ENCODE measurements at regions not wholly inside any gene's neighbourhood (a gene's known extent, or its start where the extent isn't known, plus 50 kb on each side); places are given as distances from the start of the nearest gene placed in this dataset.

DNA sequence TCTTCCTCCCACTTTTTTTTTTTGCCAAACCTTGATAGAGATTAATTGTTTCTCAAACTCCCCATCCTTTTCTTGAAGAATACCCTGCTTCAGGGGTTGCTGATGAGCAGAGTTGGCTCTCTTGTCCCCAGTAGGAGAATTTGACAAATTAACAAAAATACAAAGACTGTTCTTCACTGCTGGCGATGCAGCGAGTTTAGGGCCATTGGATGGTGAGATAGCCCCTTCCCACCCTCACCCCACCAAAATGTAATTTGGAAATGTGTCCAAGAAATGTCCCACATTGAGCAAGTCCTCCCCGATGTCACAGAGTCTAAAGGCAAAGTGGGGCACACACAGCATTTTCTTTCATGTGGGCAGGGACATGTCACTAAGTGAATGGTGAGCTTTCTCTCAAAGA is 136.0 kb upstream of the RARB start:
- no peak for DNase-seq (ENCODE audit: low spot score)

DNA sequence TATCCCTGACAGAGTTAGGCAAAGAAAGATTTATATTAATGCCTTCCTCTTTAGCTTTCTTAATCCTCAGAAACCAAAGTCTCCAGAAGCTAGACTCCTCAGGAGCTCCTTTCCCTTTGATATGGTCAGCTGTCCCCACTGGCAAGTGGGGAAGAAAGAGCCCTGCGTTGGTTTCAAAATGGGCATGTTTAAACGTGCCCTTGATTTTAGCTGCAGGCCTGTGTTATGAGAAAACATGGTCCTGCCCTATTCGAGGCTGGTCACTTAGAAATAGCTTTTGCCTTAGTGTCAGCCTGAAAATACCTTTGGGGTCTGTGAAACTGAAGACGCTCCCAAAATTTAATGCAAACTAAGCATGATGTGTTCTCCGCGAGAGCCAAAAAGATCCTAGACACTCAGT is 135.5 kb upstream of the RARB start:
- DNase-seq (ENCODE audit: low spot score) = no peak

DNA sequence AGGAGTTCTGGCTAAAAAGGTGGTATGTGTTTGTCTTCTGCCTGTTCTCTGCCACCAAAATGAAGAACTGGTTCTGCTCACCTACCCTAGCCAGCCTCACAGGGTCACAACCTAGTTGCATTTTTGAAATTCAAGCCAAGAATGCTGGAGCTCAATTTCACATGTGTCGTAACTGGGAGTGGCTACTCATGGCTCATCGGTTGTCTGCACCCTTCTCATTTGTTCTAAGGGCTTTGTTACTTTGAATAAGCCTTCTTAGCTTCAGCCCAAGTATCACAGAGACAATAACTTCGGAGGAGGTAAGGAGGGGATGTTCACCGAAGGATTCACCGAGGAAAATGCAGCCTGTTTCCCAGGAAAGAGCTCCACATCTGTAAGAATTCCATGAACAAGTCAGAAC is 134.3 kb upstream of the RARB start:
- DNase-seq (ENCODE audit: low spot score) = no peak

DNA sequence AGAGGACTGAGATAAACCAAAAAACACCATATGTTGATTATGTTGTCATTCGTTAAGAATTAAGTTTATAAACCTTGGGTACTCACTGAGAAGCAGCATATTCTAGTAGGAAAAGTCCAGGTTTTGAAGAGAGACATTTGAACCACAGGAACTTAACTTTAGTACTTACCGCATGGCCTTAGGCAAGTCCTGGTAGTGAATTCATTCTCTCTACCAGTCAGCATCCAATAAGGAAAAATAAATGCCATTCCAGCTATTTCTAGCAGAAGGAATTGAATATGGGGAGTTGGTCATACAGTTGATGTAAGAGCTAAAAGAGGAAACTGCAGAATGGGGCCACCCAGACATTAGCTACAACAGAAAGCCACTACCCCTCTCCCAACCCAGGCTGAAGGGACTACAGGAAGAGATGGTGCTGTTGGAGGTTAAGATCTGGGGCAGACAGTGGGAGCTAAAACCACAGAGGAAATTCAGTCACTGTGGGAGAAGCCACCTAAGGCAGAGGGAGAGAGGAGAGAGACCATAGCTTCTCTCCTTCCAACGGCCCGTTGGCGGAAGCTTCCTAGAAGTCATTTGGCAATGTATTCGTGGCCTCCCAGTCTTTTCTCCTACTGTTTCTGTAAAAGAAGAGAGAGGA is 133.8 kb upstream of the RARB start:
- DNase-seq (ENCODE audit: low spot score) = no peak

DNA sequence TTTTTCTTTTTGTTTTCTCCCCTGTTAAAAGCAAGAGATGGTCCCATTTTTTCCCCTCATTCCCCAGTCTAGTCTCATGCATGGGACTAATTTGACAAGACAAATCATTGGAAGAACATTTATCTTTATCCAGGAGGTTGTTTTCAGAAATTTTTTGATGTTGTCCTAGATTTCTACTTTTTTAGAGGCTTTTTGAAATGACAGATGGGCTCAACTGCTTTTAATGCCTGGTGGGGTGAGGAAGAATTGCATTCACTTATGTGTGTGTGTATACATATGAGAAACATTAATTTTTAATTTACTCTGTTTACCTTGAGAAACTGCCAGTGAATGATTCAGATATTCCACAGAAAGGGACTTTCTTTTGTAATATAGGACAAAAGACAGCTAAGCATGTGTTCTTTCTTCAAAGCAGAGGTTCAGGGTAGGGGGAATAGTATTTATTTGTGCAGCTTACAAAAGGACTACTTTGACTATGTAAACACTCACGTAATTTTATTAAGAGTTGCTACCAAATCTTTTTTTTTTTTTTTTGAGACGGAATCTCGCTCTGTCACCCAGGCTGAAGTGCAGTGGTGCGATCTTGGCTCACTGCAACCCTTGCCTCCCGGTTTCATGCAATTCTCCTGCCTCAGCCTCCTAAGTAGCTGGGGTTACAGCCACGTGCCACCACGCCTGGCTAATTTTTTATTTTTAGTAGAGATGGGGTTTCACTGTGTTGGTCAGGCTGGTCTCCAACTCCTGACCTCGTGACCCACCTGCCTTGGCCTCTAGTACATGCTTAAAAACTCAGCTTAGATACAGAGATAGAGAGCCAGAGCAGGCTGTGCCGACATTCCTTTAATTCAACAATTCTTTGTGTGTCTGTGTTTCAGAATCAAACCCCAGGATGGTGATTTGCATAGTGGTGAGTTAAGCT is 130.1 kb upstream of the RARB start:
- no peak for DNase-seq (ENCODE audit: low spot score)

DNA sequence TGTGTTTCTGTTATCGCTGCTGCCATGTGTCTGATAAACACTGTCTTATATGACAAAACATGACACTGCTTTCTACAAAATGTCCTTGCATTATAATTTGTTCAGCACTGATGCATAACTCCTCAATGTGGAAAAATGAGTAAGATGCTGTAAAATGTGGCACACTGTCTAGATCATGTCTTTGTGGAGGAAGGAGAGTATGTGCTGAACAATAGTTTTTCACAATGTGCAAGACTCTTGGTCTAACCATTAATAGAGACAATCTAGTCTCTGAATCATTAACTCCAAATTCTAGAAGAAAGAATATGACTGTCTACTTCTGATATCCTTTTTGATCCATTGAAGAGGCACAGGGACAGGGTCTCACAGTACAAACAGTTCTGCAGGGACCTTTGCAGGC is 127.9 kb upstream of the RARB start:
- no peak for DNase-seq (ENCODE audit: low spot score)

DNA sequence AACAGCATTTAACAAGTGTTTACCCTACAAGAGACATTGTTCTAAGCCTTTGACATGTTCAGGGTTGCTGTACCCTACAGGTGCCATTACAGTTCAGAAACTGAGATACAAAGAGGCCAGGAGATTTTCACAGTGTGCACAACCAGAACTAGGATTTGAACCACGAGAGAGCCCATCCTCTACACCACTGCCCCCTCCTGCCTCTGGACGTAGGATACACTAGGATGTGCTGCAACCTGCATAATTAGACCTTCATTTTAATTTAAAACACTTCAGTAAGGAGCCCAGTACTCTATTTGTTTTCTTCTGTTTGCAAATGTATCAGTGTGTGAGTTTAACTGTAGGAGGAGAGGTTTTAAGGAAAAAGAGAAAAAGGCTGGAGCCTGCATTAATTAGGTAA is 123.1 kb upstream of the RARB start:
- no peak for DNase-seq (ENCODE audit: low spot score)

DNA sequence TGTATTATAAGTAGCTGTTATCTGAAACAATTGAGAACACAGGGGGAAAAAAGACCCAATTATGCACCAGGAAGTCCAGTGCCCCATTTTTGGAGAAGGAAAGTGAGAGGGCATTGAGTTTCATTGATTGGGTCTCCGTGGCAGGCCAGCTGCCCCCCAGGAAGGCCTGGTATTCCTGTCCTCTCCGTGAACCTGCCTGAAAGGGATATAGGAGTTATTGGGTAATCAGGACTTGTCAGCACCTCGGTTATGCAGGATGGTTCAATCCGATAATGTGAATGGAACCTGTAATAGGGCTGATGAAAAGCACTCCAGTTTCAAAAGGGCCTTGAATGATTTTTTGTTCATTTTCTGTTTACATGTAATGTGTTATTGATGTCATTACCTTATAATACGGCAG is 122.0 kb upstream of the RARB start:
- DNase-seq (ENCODE audit: low spot score) = no peak

DNA sequence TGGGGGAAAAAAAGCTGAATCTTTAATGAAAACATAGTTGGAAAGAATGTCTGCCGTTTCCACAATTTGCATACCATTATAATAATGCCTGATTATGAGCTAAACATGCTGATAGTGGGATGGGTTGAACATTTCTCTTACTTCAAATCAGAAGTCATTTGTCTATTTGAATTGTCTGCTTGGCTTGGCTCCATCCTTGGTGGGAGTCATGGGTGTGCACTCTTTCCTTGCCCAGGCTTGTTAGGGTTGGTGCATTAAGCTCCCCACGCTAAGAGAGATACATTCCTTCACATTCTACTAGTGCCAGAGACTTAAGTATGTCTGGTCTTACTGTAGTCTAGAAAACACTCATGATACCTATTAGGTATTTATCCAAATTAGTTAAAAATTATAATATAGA is 121.4 kb upstream of the RARB start:
- no peak for DNase-seq (ENCODE audit: low spot score)

DNA sequence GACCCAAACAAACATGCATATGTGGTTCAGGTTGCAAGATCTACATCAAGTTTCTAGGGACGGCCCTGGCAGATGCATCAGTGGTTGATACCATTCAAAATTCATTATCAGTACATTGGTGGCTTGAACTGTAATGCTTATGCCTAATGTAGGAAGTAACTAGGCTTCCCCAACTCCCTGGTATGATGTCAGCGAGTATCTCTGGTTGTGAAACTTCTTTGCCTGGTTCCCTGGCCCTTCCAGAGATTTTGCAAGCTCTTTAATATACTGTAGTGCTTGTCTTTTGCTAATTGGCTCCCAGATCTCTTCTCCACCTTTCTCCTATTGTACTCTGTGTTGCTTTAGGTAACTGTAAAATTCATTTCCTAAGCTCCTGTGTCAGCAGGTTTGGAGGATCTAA is 114.8 kb upstream of the RARB start:
- DNase-seq (ENCODE audit: low spot score) = no peak

DNA sequence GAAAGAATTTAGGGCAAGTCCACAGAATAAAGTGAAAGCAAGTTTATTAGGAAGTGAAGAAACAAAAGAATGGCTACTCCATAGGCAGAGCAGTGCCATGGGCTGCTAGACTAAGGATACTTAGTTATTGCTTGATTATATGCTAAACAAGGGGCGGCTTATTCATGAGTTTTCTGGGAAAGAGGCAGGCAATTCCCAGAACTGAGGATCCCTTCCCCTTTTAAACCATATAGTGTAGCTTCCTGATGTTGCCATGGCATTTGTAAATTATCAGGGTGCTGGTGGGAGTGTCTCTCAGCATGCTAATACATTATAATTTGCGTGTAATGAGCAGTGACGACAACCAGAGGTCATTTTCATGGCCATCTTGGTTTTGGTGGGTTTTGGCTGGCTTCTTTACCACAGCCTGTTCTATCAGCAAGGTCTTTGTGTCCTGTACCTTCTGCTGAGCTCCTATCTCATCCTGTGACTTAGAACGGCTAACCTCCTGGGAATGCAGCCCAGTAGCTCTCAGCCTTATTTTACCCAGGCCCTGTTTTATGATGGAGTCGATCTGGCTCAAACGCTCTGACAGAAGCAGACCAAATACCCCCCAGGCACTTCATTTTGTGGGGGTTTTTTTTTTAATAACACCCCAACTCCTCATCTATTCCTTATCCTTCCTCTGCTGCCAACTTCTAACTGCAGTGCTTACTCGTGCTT is 103.0 kb upstream of the RARB start:
- no peak for DNase-seq (ENCODE audit: low spot score)

DNA sequence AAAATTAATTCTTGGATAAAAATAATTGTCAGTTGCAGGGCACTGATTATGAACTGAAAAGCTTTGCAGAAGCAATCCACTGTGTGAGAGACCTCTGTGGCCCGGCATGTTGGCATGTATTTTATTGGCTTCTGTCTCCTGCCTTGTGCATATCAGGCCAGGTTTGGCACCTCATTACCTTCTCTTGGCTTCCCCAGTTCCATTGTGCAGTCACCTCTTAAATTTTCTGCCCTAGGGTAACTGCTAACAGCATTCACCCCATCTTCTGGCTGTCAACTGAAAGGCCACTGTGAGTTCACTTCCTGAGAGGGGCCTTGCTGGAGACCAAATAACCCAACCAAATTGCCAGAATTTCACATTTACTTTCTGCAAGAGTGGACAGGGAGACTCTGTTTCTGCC is 92.7 kb upstream of the RARB start:
- no peak for DNase-seq (ENCODE audit: low spot score)

DNA sequence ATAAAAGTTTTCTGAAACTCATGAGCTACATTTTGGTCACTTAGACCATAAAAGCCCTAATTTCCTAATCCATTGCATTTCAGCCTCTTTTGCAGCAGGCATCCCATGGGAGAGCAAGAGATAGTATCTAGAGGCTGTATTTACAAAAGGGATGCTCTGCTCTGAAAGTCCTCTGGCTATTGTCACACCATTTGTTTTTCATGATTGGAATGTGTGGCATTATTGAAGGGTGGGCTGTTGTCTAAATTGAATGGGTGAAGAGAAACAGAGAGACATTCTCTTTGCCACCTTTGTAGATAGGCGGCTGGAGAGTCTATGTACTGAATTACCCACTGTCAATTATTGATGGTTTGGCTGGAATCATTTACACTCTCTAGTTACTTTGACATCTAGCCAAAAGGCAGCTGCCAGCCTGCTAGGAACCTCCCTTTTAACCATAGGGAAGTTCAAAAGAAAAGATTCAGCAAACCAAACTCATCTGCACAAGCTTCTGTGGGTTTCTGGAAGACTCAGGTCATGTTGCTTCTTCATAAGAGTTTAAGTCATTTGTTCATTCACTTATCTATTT is 89.8 kb upstream of the RARB start:
- no peak for DNase-seq (ENCODE audit: low spot score)

DNA sequence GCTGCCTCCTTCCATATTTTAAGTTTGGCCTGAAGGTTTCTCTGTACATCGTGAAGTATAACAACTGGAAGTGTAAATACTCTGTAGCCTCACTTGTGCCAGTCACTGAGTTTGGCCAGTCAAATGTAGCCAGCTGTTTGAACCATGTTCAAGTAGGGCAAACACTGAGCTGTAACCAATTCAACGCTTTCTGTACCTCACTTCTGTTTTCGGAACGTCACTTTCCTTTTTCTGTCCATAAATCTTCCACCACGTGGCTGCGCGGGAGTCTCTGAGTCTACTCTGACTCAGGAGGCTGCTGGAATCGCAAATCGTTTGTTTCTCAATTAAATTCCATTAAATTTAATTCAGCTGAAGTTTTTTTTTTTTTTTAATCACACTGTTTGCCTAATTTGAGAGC is 88.8 kb upstream of the RARB start:
- no peak for DNase-seq (ENCODE audit: low spot score)

DNA sequence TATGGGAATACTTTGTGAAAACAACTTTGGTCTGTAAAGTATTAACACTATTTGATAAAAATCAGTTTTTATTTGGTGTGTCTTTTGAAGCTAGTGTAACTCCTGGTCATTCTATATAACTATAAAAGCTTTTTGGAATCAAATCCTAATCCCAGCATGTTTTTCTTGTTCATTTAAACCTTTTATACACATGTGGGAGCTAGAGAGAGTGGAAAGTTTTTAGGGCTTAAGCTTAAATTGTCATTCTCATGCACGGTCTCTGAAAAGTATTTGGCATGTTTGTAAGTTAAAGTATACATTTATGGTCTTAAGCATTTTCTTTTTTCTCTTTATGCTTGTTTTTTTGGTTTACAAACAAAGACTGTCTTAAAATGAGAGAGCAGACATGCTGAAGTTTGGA is 83.4 kb upstream of the RARB start:
- no peak for DNase-seq (ENCODE audit: low spot score)

DNA sequence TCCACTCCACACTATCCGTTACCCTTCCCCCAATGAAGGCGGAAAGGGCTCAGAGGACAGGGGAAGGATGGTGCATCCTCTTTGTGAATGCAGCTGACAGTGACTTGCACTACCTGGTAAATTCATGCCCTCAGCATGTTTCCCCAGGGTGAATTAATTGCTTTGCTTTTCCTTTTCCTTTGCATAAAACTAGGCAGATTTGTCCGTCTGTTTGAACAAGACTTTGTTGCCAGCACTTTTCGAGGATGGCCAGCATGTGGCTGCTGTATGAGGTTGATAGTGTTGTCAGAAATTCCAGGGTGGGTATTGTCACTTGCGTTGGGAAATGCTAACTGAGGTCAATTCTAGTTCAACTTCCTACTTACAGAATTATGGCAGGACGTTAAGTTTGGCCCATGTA is 79.0 kb upstream of the RARB start:
- no peak for DNase-seq (ENCODE audit: low spot score)

DNA sequence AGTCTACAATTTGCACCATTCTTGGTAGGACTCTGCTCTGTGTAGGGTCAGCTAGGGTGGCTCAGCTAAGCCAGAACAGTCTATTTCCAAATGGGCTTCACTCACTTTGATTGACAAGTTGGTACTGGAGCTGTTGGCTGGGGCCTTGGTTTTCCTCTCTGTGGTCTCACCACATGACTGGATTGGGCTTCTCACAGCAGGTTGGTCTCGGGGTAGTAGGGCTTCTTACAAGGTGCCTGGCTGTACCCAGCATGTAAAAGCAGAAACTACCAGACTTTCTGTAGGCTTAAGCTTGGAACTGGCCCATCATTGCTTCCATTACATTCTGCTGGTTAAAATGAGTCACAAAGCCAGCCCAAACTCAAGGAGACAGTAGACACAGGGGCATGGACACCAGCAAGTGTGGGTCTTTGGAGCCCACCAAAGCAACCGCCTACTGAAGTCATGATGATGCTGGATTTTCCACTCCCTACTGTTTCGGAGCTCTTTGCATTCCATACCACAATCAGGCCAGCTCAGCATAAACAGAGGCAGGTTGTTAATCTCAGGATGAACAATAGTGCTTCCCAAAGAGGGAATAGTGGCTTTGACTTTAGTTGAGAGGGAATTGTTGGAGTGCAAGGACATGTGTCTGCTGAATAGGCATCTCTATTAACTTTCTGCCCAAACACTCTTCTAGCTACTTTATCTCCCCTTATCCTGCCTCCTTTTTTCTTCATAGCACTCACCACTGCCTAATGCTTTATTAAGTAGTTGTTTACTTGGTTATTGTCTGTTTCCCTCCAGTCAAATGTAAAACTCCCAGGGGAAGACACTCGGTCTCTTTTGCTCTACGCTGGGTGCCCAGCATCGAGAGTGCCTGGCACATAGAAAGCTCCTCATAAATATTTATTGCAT is 78.0 kb upstream of the RARB start:
- DNase-seq (ENCODE audit: low spot score) = no peak

DNA sequence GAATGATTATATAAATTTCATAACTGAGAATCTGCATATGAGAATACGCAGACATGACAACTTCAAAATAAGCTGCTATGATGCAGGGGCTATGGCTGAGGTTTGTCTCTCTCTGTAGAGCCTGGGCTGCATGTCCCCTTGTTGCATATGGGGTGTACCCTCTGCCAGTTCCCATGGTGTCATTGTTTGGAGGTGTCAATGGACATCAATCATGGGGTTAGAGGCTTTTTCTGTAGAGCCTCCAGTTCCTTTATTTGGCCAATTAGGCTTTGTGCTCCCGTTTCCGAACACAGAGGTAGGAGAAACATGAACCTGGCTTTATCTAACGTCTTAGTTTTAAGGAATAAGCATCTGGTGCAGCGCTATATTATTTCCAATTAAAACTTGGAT is 77.3 kb upstream of the RARB start:
- DNase-seq (ENCODE audit: low spot score) = no peak

DNA sequence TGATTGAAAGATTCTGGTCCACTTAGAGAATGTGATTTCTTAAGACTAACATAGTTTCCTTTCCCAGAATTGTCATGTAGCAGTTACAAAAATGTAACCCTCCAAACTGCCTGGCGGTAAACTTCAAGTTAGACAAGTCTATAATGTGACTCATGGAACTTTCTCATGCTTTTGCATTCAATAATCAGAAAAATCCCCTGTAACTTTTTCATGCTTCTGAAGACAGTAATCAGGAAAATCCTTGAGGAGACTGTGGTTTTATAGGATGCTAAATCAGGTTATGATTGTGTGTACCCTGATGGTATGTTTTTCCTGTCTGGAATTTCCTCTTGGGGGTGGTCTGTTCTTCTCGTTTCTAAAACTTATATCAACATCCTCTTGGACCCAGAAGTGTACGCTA is 74.0 kb upstream of the RARB start:
- DNase-seq (ENCODE audit: low spot score) = no peak

DNA sequence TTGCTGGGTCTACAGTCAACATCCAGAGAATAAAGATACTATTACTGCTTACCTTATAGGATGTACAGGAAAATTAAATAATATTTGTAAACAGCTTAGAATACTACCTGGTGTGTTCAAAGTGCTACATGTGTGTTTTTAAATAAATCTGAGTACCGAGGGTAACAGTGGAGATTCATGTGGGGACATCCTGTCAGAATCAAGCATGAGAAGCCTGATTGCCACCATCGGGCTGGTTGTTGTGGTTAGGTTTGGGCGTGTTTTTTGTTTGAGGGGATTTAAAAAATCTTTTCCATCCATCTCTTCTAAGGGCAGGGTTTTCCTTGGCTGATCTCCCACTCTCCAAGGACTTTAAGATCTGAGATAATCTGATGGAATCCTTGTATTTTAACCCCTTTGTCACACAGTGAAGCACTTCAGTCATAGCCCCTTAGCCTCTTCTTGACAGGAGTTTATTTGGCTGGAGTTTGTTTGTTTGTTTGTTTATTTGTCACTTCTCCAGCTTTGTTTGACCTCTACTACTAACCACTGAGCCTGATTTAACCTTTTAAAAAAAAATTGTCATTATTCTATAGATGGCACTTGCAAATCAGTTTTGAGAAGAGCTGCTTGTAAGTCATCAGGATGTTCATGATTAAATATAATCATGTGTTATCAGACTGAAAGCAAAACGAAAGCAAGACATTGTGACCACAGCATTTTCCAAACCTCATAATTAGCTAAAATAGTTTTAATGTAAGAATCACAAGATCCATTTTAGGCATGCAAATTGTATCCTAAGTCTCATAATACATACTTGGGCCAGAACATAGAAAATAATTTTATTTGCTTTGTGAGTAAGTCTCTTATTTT is 72.8 kb upstream of the RARB start:
- no peak for DNase-seq (ENCODE audit: low spot score)

DNA sequence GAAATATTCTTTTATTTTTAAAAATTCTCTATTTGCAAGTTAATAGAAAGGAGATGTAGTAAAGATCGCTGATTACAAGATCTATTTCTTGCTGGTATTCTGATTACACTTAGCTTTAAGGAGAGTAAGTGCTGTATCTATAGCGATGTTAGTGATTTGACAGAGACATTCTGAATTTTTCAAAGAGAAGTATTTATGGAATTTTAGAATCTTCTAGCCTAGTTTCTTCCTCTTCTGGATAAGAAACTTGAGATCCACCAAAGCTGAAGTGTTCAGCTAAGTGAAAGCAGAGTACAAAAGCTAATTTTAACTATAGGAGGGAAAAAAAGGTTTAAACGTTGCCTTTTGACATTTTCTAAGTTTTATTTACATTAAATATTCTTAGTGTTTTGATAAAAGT is 72.1 kb upstream of the RARB start:
- DNase-seq (ENCODE audit: low spot score) = no peak

Data from NAMALWA (cell line).